Lower leg skin (tissue), 3 donors: ENCODE measurements at regions not wholly inside any gene's neighbourhood (a gene's known extent, or its start where the extent isn't known, plus 50 kb on each side); places are given as distances from the start of the nearest gene placed in this dataset.

Source experiments
- POLR2A ChIP-seq, 2 donors: fragments of 450-650 bp; IDR thresholded peaks; one replicate each; pipeline ENCODE4 v1.6.1; 2016 to 2017; ENCODE audit warnings: antibody characterized with exemption in 2 of 2, mild to moderate bottlenecking in 1 of 2, moderate library complexity in 1 of 2
- TF ChIP-seq, protein P1 (sequence below), 3 donors: fragments of 450-650 bp; IDR thresholded peaks; one replicate each; pipeline ENCODE4 v1.5.1; 2016; ENCODE audit warnings: antibody characterized with exemption in 3 of 3, mild to moderate bottlenecking in 3 of 3, moderate library complexity in 2 of 3

DNA sequence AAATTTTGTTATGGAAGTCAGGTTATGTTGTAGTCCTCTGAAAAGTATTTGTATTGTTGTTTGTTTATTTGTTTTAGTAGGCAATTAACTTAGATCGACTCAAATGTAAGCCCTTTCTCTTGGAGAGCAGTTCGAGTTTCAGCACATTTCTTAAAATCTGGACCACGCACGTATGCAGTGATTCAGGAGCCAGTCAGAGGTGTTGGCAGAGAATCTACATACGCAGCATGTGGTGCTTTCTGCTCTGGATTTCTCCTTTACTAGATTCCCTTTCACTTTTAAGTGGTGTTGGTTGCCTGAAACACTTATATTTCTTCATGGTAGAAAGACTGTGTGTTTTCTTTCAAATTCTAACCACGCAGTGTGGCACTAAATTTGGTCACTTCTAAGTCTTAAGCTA is 773.9 kb upstream of the LRATD1 start:
- TF ChIP-seq, protein P1, sequence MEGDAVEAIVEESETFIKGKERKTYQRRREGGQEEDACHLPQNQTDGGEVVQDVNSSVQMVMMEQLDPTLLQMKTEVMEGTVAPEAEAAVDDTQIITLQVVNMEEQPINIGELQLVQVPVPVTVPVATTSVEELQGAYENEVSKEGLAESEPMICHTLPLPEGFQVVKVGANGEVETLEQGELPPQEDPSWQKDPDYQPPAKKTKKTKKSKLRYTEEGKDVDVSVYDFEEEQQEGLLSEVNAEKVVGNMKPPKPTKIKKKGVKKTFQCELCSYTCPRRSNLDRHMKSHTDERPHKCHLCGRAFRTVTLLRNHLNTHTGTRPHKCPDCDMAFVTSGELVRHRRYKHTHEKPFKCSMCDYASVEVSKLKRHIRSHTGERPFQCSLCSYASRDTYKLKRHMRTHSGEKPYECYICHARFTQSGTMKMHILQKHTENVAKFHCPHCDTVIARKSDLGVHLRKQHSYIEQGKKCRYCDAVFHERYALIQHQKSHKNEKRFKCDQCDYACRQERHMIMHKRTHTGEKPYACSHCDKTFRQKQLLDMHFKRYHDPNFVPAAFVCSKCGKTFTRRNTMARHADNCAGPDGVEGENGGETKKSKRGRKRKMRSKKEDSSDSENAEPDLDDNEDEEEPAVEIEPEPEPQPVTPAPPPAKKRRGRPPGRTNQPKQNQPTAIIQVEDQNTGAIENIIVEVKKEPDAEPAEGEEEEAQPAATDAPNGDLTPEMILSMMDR (IDR thresholded peaks at IDR 0.05): no peak
- no peak for TF ChIP-seq POLR2A (IDR thresholded peaks at IDR 0.05)
